ENCODE measurements at regions not wholly inside any gene's neighbourhood (a gene's known extent, or its start where the extent isn't known, plus 50 kb on each side); places are given as distances from the start of the nearest gene placed in this dataset.
A peak's percentile ranks its signal among the peaks of the same experiment; 100 is the strongest.

DNA sequence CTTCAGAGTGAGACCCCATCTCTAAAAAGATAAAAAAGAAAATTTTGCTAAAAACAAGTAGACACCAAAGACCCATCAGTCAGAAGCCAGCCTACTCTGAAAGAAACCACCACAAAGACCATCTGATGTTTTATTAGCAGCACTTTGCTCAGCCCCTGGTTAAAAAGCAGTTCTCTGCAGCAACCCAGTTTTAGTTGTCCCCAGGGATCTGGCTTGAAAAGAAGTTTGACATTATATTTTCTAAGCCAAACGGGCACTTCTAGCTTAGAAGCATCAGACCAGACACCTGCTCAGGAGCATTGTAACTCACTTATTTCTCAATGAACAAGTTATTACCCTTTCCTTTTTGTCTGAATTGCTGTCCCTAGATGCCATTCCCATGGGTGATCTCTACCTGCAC lies 164.2 kb upstream of the ETAA1 start:
- DNase-seq = no peak

DNA sequence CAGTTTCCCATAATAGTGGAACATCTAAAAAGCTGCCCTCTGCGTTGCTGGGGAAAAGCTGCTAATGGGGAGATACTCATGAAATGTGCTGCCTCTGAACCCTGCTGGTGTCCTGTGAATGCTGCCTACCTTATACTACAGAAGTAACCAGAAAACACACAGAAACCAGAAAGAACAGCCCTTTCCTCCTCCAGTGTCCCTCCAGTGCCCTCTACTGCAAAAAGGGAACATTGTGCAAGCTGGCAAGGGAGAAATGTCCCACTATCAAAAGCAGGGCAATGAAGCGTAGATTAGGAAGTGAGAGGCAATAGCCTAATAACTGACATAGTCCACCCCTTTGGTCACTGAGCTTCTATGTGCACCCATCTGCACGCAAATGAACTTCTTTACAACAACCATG lies 162.7 kb upstream of the ETAA1 start:
- DNase-seq = no peak

DNA sequence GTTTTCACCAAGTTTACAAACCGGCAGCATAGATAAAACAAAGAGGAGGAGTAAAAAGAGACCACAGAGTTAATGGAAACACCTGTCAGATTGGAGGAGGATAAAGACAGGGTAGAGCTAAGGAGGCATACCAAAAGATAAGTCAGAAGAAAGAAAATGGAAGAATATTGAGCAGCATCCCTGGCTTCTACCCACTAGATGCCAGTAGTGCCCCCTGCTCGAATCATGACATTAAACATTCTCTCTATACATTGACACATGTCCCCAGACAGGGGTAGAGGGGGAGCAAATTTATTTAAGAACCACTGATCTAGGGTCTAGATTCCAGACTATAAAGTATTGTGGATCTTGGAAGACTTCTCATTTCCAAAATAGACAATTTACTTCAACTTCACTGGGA lies 159.8 kb upstream of the ETAA1 start:
- no peak for DNase-seq

DNA sequence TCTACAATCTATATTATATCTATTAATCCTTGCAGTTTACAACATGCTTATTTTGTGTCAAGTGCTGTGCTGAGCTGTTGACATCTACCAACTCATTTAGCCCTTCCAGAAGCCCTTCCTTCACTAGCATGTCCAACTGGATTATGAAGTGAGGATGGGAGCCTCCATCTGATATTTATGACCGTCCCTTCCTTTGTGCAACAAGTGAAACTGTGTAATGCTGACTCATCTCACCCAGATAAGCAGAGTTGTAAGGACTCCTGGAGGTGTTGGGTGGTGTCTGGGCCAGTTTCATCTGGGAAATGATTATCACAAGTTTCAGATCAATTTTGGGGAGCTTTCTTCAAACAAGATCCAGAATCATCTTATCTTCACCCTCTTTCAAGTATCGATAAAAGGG lies 156.6 kb upstream of the ETAA1 start:
- no peak for DNase-seq

DNA sequence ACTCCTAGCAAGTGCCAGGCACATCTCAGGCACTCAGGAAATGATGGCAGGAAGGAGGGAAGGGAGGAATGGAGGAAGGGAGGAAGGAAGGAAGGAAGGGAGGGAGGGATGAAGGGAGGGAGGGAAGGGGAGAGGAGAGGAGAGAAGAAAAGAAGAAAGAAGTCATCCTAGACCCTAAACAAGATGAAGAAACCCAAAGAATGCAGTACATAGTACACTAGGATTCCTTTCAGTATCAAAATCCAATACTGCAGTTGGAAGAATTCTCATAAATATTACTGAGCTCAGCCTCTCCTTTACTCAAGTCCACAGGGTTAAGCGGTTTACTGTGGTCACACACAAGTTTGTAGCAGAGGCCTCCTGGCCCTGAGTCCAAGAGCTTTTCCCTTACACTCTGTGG lies 155.7 kb upstream of the ETAA1 start:
- DNase-seq = no peak

DNA sequence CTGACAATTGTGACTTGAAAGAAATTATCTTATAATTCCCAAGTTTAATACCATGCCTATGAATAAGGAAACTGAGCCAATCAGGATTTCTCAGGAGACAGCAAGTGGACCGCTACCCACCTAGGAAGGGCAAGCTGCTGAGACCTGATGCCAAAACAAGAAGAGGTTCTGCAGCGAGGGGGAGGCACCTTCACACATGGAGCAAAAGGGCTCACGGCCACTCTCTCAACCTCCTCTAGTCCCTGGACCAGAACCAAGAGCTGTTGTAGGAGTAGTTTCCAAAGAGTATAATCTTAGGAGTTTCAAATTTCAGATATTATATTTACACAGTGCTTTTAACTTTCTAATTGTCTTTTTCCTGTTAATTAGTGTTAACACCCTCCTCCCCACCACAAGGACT lies 154.7 kb upstream of the ETAA1 start:
- no peak for DNase-seq

DNA sequence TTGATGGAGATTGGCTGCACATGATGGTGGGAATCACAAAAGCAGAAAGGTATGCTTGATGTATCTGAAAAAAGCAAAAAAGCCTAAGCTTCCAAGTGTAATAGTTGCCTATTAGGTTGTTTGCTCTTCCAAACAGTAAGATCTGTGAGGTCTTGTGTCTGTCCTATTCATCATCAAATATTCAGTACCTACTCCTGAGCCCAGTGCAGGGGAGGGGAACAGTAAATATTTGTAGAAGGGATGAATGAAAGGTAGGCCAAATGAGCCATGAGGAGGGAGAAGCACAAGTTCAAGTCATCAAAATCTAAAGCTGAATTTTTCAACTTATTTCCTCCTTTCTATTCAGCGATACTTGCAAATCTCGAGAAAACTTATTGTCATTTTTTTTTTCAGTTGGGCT lies 153.2 kb upstream of the ETAA1 start:
- no peak for DNase-seq

DNA sequence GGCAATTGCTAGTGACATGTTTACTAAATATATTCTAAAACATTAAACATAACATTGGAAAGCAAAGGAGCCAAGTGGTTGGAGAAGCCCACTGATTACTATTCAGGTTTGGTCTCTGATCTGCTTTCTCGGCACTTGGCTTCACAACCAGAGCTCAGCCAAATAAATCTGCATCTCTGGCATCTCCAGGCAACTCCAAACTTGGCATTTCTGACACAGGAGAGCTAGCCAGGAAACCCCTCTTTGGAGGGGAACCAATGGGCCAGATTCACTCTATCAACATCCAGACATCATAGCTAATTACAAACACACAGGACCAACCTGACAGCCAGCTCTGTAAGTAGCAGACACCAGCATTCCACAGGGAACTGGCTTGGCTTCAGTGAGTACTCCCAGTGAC lies 150.3 kb upstream of the ETAA1 start:
- DNase-seq = no peak

DNA sequence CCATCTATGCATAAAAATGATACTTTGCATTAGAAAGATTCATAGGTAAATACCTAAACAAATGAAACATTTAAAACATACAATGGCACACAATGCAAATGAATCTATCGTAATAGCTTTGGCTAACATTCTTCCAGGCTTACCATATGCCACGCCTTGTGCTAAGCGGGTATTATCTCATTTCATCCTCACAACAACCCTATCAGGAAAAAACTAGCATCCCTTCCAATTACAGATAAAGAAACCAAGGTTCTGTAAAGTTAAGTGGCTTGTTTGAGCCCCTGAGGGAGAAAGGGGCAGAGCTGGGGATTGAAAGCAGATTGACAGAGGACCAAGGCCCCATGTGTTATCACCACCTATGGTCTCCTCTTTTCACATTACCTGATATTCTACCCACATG lies 145.4 kb upstream of the ETAA1 start:
- DNase-seq = no peak

DNA sequence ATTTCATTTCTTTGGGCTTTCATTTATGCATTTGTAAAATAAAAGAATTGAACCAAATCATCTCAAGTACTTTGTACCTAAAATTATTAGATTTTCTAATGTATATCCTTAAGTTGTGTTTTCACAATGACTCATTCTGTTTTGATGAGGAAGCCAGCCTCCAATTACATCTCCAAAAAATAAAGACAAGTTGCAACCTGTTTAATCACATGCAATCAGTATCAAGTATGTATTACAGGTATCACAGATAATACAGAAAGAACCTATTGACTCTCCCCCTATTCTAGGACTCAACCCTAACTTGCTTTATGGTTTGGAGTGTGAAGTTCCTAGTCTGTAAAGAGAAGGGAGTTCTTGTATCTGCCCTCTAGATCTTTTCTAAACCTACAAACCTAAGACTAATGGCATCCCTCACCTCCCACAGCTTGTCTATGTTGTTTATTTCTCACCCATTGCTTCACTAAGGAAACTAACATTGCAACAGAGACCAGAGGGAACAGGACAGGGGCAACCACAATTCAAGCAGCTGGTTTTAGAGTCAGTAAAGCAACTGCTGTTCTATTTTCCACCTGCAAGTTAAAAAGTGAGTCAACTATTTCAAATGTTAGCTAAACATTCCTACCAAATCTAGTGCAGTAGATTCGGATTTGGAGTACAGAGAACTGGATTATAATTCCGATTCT lies 141.1 kb upstream of the ETAA1 start:
- DNase-seq = no peak

DNA sequence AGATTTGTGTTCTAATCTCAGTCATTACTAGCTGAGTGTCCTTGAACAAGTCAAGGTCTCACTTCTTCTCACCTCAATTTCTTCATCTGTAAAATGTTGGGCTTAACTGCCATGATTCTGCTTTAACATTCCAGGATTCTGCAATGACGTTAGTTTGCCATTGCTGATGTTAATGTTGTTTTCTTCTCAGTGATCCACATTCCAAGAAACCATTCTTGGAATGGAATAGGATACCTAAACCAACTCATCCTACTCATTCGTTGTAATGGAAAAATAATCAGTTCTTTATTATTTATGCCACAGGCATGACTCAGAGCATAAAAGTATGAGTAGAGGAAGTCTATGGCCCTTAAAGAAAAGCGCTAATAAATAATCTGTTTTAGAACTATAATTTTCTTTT lies 140.2 kb upstream of the ETAA1 start:
- no peak for DNase-seq

DNA sequence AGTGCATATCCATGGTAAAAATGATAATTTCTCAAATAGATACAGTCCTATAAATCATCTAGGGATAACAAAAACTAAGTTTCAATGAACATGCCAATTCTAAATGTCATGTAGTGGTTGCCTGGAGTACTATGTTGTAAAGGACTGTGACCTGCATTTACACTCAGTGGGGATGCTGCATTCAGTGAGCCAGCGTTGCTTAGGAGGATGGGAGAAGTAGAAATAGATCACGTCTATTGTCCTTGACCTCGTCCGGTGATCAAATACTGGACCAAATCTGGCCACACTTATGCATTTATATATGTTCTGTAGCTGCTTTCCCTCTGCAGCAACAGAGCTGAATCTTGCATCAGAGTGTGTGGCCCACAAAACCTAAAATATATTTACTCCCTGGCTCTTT lies 139.0 kb upstream of the ETAA1 start:
- DNase-seq = no peak

DNA sequence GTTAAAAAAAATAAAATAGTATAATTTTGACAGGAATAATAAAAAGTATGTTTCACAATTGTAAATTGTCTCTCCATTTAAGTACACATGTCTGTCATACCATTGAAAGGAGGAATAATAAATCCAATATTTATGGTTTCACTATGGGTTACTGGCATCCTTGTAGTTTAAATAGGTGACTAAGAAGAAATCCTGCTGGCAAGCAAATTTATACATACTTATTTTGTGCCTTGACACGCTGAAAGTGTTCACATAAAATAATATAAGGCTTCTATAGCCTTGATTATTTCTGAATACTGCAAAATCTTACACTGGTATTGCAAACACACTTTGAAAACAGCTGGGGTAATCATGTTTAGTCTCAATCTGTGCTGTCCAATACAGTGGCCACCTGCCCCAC lies 138.3 kb upstream of the ETAA1 start:
- no peak for DNase-seq

DNA sequence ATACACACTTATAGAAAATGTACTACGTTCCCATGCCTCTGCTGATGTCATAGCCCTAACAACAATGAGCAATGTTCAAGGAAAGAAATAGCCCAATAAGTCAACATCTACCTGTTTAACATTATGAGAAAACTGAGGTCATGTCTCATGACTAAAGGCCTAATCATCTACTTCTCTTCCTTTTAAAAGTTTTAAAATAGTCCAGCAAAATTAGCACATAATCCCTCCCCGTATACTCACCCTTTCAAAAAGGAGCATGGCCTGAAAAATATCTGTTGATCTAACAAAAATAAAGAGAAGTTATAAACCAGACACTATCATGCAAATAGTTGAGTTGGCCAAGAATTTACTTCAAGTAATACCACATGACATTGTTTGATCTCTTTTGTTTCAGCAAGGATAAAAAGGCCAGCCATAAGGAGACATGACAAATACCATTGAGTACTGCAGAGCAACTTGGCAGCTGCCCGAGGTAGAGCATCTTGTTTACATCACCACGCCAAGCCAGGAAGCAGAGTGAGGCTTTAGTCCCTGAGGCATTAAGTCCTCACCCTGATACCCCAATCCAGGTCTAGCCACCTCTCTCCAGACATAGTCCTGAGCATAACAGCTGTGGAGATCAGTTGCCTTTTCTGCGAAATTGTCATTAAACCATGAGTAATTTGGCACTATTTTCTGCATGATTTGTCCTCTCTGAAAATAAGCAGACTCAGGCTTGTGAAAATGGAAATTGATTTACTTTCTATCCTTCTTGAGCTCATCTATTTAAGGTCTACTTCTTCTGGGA lies 137.4 kb upstream of the ETAA1 start:
- DNase-seq = no peak

DNA sequence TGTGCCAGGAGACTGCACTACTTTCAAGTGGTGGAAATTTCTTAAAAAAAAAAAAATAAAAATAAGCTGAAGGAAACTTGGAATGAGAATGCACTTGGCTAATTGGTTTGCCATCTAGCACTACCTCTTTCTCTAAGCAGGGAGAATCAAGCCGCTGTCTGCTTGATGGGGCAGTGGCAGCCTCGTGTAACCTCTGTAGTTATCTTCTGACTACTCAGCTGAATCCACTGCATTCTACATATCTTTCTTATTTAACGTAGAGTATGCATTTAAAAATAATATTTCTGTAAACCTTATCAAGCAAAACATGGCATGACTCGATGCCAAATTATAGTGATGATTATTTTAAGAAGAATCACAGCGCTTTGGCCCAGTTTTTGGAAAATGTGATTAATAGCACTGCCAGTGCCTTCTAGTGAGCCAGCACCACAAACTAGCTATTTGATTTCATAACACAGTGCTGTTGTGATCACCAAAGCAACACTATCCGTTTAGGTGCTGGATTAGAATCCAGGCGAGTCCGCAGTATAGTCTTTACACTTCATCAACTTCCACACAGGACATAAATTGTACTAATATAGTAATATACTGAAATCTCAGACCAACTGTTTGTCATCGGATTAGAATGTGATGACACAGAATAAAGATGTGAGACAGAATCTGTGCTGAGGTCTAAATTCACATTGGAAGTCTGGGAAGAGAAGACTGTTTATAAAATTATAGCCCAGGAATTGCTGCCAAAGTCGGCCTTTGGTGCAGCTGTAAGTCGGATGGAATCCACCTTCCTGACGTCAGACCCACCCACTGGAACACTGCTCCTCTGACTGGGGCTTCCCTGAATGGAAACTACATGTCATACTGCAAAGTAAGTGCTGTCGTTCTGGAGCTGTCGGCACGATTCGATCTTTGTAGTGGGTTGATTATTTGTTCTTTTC lies 136.5 kb upstream of the ETAA1 start:
- peak in 1 of 56 donors; percentile 1 for DNase-seq

DNA sequence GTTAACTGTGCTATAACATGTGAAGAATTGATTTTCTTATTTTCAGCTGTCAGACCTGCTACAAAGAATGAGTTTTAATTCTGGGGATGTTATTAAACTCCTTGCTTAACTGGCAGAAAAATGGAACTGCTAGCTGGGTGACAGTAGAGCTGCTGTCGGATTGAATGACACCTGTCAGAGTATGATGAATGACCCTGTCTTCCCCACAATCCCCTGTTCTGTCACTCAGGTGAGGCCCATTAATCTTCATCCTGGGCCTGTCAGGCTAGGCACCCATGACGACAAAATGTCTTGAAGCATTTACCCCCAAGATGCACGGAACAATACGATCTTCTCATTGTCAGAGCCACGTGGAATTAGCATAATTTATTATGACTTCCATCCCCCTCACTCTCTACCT lies 129.9 kb upstream of the ETAA1 start:
- DNase-seq = no peak

DNA sequence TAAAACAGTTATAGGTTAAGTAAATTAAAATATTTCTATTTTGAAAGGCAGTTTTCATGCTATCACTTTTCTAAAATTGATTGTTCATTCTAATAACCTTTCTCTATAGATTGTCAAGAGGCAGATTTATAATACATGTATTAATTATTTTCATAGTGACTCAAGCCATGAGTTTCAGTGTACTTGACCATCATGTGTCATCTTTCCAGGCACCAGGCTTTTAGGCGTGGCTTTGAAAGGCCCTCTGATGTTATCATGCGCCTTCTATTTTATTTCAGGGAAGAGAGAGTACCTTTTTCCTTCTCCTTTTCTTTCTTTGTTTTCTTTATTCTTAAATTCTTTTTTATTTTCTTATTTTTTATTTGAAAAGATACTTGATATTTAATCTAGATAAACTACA lies 128.3 kb upstream of the ETAA1 start:
- DNase-seq = no peak

DNA sequence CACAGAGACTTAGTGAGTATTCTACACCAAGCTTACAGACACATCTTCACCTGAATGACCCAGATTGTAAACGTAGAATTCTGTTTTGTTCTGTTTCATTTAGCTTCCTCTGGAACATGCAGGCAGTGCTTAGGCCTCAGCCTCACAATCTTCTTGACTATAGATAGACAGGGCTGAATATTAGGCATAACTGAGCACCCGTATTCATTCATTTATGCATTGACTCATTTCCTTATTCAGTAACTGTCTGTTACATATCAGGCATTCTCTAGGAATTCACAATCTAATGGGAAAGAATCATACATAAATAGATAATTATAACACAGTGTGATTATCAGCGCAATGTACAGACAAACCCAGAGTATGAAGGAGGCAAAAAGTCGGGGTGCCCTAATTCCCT lies 124.9 kb upstream of the ETAA1 start:
- DNase-seq = no peak

DNA sequence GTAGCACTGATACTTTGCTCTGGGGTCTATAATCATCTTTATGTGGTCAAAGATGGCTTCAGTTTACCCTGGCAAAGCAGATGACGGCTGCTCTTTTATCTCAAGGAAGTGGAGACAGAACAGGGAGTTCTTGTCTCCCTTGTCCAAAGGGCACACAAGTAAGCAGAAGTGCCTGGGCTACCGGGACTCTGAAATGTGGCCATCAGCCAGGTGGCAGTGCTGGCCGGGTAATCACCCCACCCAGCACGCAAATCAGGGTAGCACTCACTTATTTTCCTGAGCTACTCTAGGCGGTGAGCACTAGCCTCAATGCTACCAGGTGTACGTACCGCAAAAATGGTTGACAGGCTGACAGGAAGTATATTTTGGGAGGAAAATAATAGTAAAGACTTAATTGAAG lies 119.7 kb upstream of the ETAA1 start:
- DNase-seq = no peak

DNA sequence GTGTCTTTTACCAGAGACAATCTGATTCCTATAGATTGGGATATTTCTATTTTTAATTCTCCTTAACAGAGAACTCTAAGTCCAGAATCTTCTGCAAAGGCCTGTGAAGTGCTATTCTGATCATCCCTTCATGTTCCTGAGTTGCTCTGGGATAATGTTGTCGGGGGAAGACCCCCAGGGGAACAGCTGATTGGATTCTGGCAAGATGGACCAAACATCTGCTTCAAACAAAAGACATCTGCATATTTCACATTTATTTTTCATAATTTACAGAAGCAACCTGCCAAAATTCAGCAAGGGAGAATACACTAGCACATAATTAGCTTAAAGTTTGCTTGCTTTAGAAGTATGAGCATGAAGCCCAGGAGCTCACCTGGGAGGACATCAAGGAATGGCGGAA lies 116.0 kb upstream of the ETAA1 start:
- no peak for DNase-seq

DNA sequence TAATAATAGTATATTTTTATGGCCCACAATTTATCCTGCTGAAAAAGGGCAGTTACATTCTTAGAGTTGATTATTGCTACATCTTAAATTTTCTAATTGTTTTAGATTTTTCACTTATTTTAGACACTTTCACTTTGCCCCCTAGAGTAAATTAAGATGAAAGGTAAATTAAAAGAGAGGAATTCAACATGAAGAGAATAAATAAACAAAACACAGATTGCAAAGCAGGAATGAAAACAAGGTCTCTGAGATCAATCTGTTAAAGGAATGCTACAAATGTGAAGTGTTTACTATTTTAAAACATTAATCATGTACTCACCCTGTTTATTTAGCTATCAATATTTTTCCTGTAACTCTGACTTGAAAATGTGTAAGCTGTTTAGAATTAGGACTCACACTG lies 113.5 kb upstream of the ETAA1 start:
- no peak for DNase-seq

All from nucleus accumbens (tissue), 56 donors.